CD4-positive, alpha-beta memory T cell (primary cell): ENCODE measurements at regions not wholly inside any gene's neighbourhood (a gene's known extent, or its start where the extent isn't known, plus 50 kb on each side); places are given as distances from the start of the nearest gene placed in this dataset.

Experiments used
- CTCF ChIA-PET: fragments of 350-600 bp; sonication (Branson Sonifier 250); formaldehyde crosslinking; loops from one replicate; lab custom pipeline; 2021; ENCODE audit warnings: inconsistent platforms; ENCODE audit not compliant: partially characterized antibody; lab: Charles Lee
- POLR2A ChIA-PET: fragments of 350-600 bp; sonication (Branson Sonifier 250); formaldehyde crosslinking; loops from one replicate; lab custom pipeline; 2021; ENCODE audit not compliant: partially characterized antibody; lab: Charles Lee
- DNase-seq, 5 donors: peaks; one replicate each; pipeline versions ENCODE4 v3.0.0 to v3.0.0-alpha.2; 2020 to 2022; ENCODE audit warnings: mixed read lengths in 1 of 5
- H3K27ac ChIP-seq: one replicate; pipeline ENCODE4 v1.7.0; 2013; ENCODE audit warnings: low read depth, low read length
- H3K27me3 ChIP-seq: 2 replicates; pipeline ENCODE4 v1.7.0; 2013; ENCODE audit warnings: mild to moderate bottlenecking, low read length, moderate library complexity; ENCODE audit not compliant: insufficient read depth
- H3K36me3 ChIP-seq: 2 replicates; pipeline ENCODE4 v1.7.0; 2013; ENCODE audit warnings: mild to moderate bottlenecking, low read length, moderate library complexity; ENCODE audit not compliant: insufficient read depth
- H3K4me1 ChIP-seq: 2 replicates; pipeline ENCODE4 v1.7.0; 2013; ENCODE audit warnings: mild to moderate bottlenecking, low read length, moderate library complexity; ENCODE audit not compliant: insufficient read depth
- H3K4me3 ChIP-seq, 2 donors: one replicate each; pipeline ENCODE4 v1.7.0; 2013; ENCODE audit warnings: low read length in 2 of 2, mild to moderate bottlenecking in 1 of 2
- H3K9me3 ChIP-seq, 2 donors: one replicate each; pipeline ENCODE4 v1.7.0; 2013; ENCODE audit warnings: low read length in 2 of 2, control low read depth in 1 of 2; ENCODE audit not compliant: control insufficient read depth in 1 of 2
- H3K27ac Mint-ChIP-seq, 7 donors: one replicate each; pipeline ENCODE4 v1.8.0; 2020 to 2021; ENCODE audit warnings: mixed read lengths in 7 of 7, mild to moderate bottlenecking in 6 of 7, inconsistent platforms in 3 of 7, moderate library complexity in 3 of 7
- H3K27me3 Mint-ChIP-seq, 2 donors: one replicate each; pipeline ENCODE4 v1.8.0; 2020 to 2021; ENCODE audit warnings: mixed read lengths in 2 of 2
- H3K36me3 Mint-ChIP-seq, 2 donors: one replicate each; pipeline ENCODE4 v1.8.0; 2020 to 2021; ENCODE audit warnings: mixed read lengths in 2 of 2, inconsistent platforms in 1 of 2, mild to moderate bottlenecking in 1 of 2
- H3K4me1 Mint-ChIP-seq, 4 donors: one replicate each; pipeline ENCODE4 v1.8.0; 2020 to 2021; ENCODE audit warnings: mixed read lengths in 4 of 4, mild to moderate bottlenecking in 1 of 4
- H3K4me3 Mint-ChIP-seq, 8 donors: one replicate each; pipeline ENCODE4 v1.8.0; 2020 to 2021; ENCODE audit warnings: mixed read lengths in 8 of 8, mild to moderate bottlenecking in 7 of 8, moderate library complexity in 6 of 8, inconsistent platforms in 3 of 8
- H3K9me3 Mint-ChIP-seq, 8 donors: one replicate each; pipeline ENCODE4 v1.8.0; 2020 to 2021; ENCODE audit warnings: mixed read lengths in 8 of 8, mild to moderate bottlenecking in 5 of 8, inconsistent platforms in 3 of 8, moderate library complexity in 1 of 8
- intact Hi-C: fragments of 100-400 bp; cut with micrococcal nuclease; formaldehyde crosslinking; loops from one replicate; pipeline ENCODE4 v1.15.1; 2023

GRCh38 chr22:49713003-49713402 lies 114.7 kb downstream of the BRD1 start:
- Mint-ChIP-seq H3K4me3 (no peak overlapping the region), H3K9me3 (peaks cover 0 to 28% (median 14%) of the 10 kb centered on the region in 8 donors), H3K4me1 (no peaks in the 10 kb centered on the region), H3K36me3 (peaks cover 2 to 4% of the 10 kb centered on the region in 2 donors), H3K27ac (no peak overlapping the region), H3K27me3 (peaks cover 24 to 28% of the 10 kb centered on the region in 2 donors)
- no peak for DNase-seq
- Histone ChIP-seq H3K4me1 (no peaks in the 10 kb centered on the region), H3K4me3 (no peak overlapping the region), H3K36me3 (no peaks in the 10 kb centered on the region), H3K27me3 (no peaks in the 10 kb centered on the region), H3K9me3 (no peaks in the 10 kb centered on the region), H3K27ac (no peak overlapping the region)
- intact Hi-C loops = no loop called here
- ChIA-PET POLR2A (no interaction called here), CTCF (interaction anchor here (1.2 kb wide), 1 partner anchor 8 kb away, joined by 3 read pairs; no protein-coding TSS in a partner anchor)

- H3K4me1 Mint-ChIP-seq = no peaks in the 10 kb centered on the region
- Histone ChIP-seq H3K4me3 (no peak overlapping the region), H3K27ac (no peak overlapping the region), H3K27me3 (no peaks in the 10 kb centered on the region), H3K4me1 (no peaks in the 10 kb centered on the region), H3K36me3 (no peaks in the 10 kb centered on the region), H3K9me3 (no peaks in the 10 kb centered on the region)
- ChIA-PET CTCF (interaction anchor here (1.2 kb wide), 1 partner anchor 9 kb away, joined by 3 read pairs; no protein-coding TSS in a partner anchor), POLR2A (no interaction called here)
- H3K36me3 Mint-ChIP-seq = peaks cover 2 to 4% of the 10 kb centered on the region in 2 donors
- peaks cover 27 to 32% of the 10 kb centered on the region in 2 donors for H3K27me3 Mint-ChIP-seq
- H3K27ac Mint-ChIP-seq = no peak overlapping the region
- DNase-seq = no peak
- intact Hi-C loops = no loop called here
- peaks cover 0 to 28% (median 14%) of the 10 kb centered on the region in 8 donors for H3K9me3 Mint-ChIP-seq
- no peak overlapping the region for H3K4me3 Mint-ChIP-seq
These were observed 115.4 kb downstream of the BRD1 start for GRCh38 chr22:49712195-49712791.

- DNase-seq = no peak
- intact Hi-C loops = no loop called here
- H3K27ac ChIP-seq = no peak overlapping the region
- POLR2A ChIA-PET = no interaction called here
- no peaks in the 10 kb centered on the region for H3K9me3 ChIP-seq
- H3K4me1 ChIP-seq = no peaks in the 10 kb centered on the region
- no peak overlapping the region for H3K4me3 ChIP-seq
- Mint-ChIP-seq H3K9me3 (peaks cover 0 to 28% (median 14%) of the 10 kb centered on the region in 8 donors), H3K36me3 (peaks cover 2 to 4% of the 10 kb centered on the region in 2 donors), H3K27me3 (peaks cover 32 to 34% of the 10 kb centered on the region in 2 donors), H3K4me1 (peaks cover 0 to 4% (median under 1%) of the 10 kb centered on the region in 4 donors), H3K27ac (peak overlapping the region in 1 of 7 donors; percentile 48), H3K4me3 (no peak overlapping the region)
- CTCF ChIA-PET = no interaction called here
- no peaks in the 10 kb centered on the region for H3K36me3 ChIP-seq
- no peaks in the 10 kb centered on the region for H3K27me3 ChIP-seq
These were observed 116.9 kb downstream of the BRD1 start for GRCh38 chr22:49710746-49711145.

GRCh38 chr22:49709464-49709863 lies 118.2 kb downstream of the BRD1 start:
- intact Hi-C loops = no loop called here
- H3K4me3 ChIP-seq = no peak overlapping the region
- H3K4me3 Mint-ChIP-seq = no peak overlapping the region

GRCh38 chr22:49705972-49706352 lies 121.7 kb downstream of the BRD1 start:
- no peaks in the 10 kb centered on the region for H3K36me3 ChIP-seq
- H3K9me3 ChIP-seq = peaks cover 3 to 6% of the 10 kb centered on the region in 2 donors
- H3K27ac ChIP-seq = no peak overlapping the region
- DNase-seq = no peak
- intact Hi-C loops = no loop called here
- H3K27me3 ChIP-seq = no peaks in the 10 kb centered on the region
- Mint-ChIP-seq H3K4me3 (peak overlapping the region in 1 of 8 donors; percentile 48), H3K27ac (no peak overlapping the region), H3K27me3 (peaks cover 37 to 46% of the 10 kb centered on the region in 2 donors), H3K4me1 (peaks cover 0 to 8% (median 4%) of the 10 kb centered on the region in 4 donors), H3K36me3 (peaks cover 6 to 8% of the 10 kb centered on the region in 2 donors), H3K9me3 (peaks cover 0 to 48% (median 28%) of the 10 kb centered on the region in 8 donors)
- H3K4me1 ChIP-seq = no peaks in the 10 kb centered on the region
- CTCF ChIA-PET = no interaction called here
- H3K4me3 ChIP-seq = no peak overlapping the region
- POLR2A ChIA-PET = no interaction called here

More at GRCh38 chr22:49709464-49709863, 118.2 kb downstream of the BRD1 start:
- Histone ChIP-seq H3K36me3 (no peaks in the 10 kb centered on the region), H3K27ac (no peak overlapping the region), H3K27me3 (no peaks in the 10 kb centered on the region), H3K4me1 (no peaks in the 10 kb centered on the region), H3K9me3 (no peaks in the 10 kb centered on the region)
- Mint-ChIP-seq H3K36me3 (peaks cover 2 to 4% of the 10 kb centered on the region in 2 donors), H3K4me1 (peaks cover 0 to 8% (median 4%) of the 10 kb centered on the region in 4 donors), H3K27ac (no peak overlapping the region), H3K9me3 (peaks cover 0 to 28% (median 14%) of the 10 kb centered on the region in 8 donors), H3K27me3 (peaks cover 37 to 38% of the 10 kb centered on the region in 2 donors)
- ChIA-PET CTCF (no interaction called here), POLR2A (no interaction called here)
- no peak for DNase-seq

GRCh38 chr22:49705216-49705971 lies 122.3 kb downstream of the BRD1 start:
- ChIA-PET POLR2A (no interaction called here), CTCF (no interaction called here)
- Histone ChIP-seq H3K4me3 (no peak overlapping the region), H3K27me3 (no peaks in the 10 kb centered on the region), H3K9me3 (peaks cover 3 to 6% of the 10 kb centered on the region in 2 donors), H3K27ac (no peak overlapping the region), H3K4me1 (no peaks in the 10 kb centered on the region), H3K36me3 (no peaks in the 10 kb centered on the region)
- peaks cover 0 to 8% (median 4%) of the 10 kb centered on the region in 4 donors for H3K4me1 Mint-ChIP-seq
- intact Hi-C loops = no loop called here
- peaks cover 33 to 41% of the 10 kb centered on the region in 2 donors for H3K27me3 Mint-ChIP-seq
- DNase-seq = no peak
- H3K27ac Mint-ChIP-seq = no peak overlapping the region
- peaks cover 4 to 10% of the 10 kb centered on the region in 2 donors for H3K36me3 Mint-ChIP-seq
- peaks cover 0 to 44% (median 29%) of the 10 kb centered on the region in 8 donors for H3K9me3 Mint-ChIP-seq
- peak overlapping the region in 1 of 8 donors; percentile 48 for H3K4me3 Mint-ChIP-seq
